ENCODE measurements at regions not wholly inside any gene's neighbourhood (a gene's known extent, or its start where the extent isn't known, plus 50 kb on each side); places are given as distances from the start of the nearest gene placed in this dataset.

DNA sequence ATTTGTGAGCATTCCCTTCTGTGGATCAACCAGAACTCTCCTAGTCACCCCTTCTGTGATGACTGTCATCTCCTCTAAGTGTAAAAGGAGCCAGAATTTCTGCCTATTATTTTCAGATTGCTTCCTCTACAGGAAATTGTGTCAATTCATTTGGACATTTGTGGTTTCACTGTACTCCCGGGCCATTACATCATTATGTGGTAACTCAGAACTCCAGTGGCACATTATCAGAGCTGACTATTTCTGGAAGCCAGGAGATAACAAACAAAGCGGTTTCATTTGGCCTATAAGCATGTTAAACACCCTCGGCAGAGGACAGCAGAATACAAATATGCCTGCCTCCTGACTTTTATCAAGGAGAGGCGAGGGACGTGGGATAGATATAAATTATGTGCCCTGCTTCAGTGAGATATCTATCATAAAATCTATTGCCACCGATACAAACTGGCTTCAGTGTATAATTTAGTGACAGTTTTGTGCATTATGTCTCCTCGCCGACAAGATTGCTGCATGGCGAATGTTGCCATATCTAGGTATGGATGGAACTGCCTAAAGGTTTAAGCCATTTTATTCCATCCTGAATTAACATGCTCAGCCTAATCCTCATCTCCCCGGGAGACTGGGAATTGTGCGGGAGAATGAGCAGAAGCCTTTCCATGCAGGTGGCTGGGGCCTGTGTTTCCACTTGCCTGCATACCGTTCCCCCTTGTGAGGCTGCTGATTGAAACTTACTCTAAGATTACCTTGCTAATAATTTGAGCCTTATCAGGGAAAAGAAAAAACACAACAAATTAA lies 193.4 kb upstream of the SEMA6D start (continued):
- TF ChIP-seq ZNF396 (CRISPR knock-in tag; IDR thresholded peaks at IDR 0.05; ENCODE audit: borderline replicate concordance) (no peak), E2F5 (CRISPR knock-in tag; IDR thresholded peaks at IDR 0.05) (no peak), ZNF138 (CRISPR knock-in tag; conservative IDR thresholded peaks at IDR 0.05) (no peak), ERG (CRISPR knock-in tag; IDR thresholded peaks at IDR 0.05) (no peak)
- TF ChIP-seq, protein P1, sequence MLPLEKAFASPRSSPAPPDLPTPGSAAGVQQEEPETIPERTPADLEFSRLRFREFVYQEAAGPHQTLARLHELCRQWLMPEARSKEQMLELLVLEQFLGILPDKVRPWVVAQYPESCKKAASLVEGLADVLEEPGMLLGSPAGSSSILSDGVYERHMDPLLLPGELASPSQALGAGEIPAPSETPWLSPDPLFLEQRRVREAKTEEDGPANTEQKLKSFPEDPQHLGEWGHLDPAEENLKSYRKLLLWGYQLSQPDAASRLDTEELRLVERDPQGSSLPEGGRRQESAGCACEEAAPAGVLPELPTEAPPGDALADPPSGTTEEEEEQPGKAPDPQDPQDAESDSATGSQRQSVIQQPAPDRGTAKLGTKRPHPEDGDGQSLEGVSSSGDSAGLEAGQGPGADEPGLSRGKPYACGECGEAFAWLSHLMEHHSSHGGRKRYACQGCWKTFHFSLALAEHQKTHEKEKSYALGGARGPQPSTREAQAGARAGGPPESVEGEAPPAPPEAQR (CRISPR knock-in tag; IDR thresholded peaks at IDR 0.05): no peak

DNA sequence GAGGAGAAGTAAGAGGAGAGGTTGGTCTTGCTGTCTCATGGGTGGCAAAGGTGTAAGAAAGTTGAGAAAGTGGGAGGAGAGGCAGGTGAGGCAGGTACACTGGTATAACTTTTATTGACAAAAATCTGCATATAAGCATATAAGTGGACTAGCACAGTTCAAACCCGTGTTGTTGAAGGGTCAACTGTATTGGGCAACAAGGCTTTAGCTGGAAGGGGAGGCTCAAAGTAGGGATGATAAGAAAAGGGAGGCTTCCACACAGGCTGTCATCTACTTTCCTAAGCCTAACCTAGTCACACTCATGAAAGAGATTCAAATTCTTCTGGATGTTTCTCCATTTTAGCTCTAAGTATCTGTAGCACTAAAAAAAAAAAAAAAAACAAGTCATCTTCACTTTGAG lies 188.1 kb upstream of the SEMA6D start:
- Mint-ChIP-seq H3K4me1 (no peaks in the 10 kb centered on the region), H3K36me3 (no peaks in the 10 kb centered on the region), H3K9me3 (no peaks in the 10 kb centered on the region), H3K27ac (no peak overlapping the region), H3K27me3 (ENCODE audit: low read depth) (no peaks in the 10 kb centered on the region), H3K4me3 (no peak overlapping the region)
- POLR2A ChIA-PET: no interaction called here
- ATAC-seq (no peak), DNase-seq (ENCODE audit: low spot score) (no peak)
- CTCF ChIA-PET: interaction anchor here (1.6 kb wide), 1 partner anchor 57 kb away, joined by 3 read pairs; no protein-coding TSS in a partner anchor
- TF ChIP-seq CREB1 (CRISPR knock-in tag; IDR thresholded peaks at IDR 0.05) (no peak), ZMAT4 (CRISPR knock-in tag; IDR thresholded peaks at IDR 0.05) (no peak), USF2 (CRISPR knock-in tag; IDR thresholded peaks at IDR 0.05) (no peak), NR2C2 (CRISPR knock-in tag; IDR thresholded peaks at IDR 0.05) (no peak)

- no peak for ATAC-seq
- no peak overlapping the region for H3K4me3 Mint-ChIP-seq
- TF ChIP-seq NFYB (CRISPR knock-in tag; conservative IDR thresholded peaks at IDR 0.05; ENCODE audit: low read depth): no peak
- no peak for TF ChIP-seq OVOL2 (CRISPR knock-in tag; IDR thresholded peaks at IDR 0.05; ENCODE audit: borderline replicate concordance)
- no peak for TF ChIP-seq NR1H2 (CRISPR knock-in tag; IDR thresholded peaks at IDR 0.05)
- CTCF ChIA-PET: no interaction called here
- no peak overlapping the region for H3K27ac Mint-ChIP-seq
- DNase-seq (ENCODE audit: low spot score): no peak
- POLR2A ChIA-PET: no interaction called here
- H3K4me1 Mint-ChIP-seq: peaks cover 5% of the 10 kb centered on the region; the same call in 1 of the 2 replicates
- H3K27me3 Mint-ChIP-seq (ENCODE audit: low read depth): no peaks in the 10 kb centered on the region
- no peaks in the 10 kb centered on the region for H3K9me3 Mint-ChIP-seq
- no peaks in the 10 kb centered on the region for H3K36me3 Mint-ChIP-seq
Observed at GRCh38 chr15:47534673-47535072, 182.6 kb upstream of the SEMA6D start.

DNA sequence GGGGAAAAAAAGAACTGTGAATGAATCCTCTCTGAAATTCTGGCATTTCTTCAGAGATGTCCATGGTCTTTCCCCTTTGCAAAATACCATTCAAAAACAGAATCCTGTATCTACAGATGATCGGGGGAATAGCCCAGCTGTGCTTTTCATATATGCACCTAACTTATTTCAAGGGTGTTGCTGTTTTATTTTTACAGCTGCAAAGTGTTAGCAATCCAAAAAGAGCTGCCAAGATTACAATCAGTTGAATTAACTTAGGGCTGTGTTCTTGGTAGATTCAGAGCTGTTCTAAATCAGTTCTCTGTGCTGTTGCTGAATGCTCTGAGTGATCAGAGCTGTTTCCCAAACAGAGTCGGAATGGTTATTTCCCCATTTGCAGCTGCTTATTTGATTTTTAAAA lies 175.7 kb upstream of the SEMA6D start:
- H3K4me3 Mint-ChIP-seq: no peak overlapping the region
- H3K27ac Mint-ChIP-seq: no peak overlapping the region
- peaks cover 11% of the 10 kb centered on the region for H3K9me3 Mint-ChIP-seq
- no peak for DNase-seq (ENCODE audit: low spot score)
- ChIA-PET CTCF (interaction anchor here (1.5 kb wide), 1 partner anchor 70 kb away, joined by 3 read pairs; no protein-coding TSS in a partner anchor), POLR2A (no interaction called here)
- H3K36me3 Mint-ChIP-seq: no peaks in the 10 kb centered on the region
- no peak for ATAC-seq
- no peaks in the 10 kb centered on the region; the same call in 1 of the 2 replicates for H3K27me3 Mint-ChIP-seq (ENCODE audit: low read depth)
- no peaks in the 10 kb centered on the region for H3K4me1 Mint-ChIP-seq
- TF ChIP-seq JAZF1 (CRISPR knock-in tag; IDR thresholded peaks at IDR 0.05): no peak
- no peak for TF ChIP-seq GABPB1 (CRISPR knock-in tag; IDR thresholded peaks at IDR 0.05)
- TF ChIP-seq, protein P2, sequence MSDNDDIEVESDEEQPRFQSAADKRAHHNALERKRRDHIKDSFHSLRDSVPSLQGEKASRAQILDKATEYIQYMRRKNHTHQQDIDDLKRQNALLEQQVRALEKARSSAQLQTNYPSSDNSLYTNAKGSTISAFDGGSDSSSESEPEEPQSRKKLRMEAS (CRISPR knock-in tag; IDR thresholded peaks at IDR 0.05): no peak
- TF ChIP-seq ZNF138 (CRISPR knock-in tag; conservative IDR thresholded peaks at IDR 0.05): no peak
- TF ChIP-seq, protein P1 (CRISPR knock-in tag; IDR thresholded peaks at IDR 0.05): no peak
- TF ChIP-seq, protein P3, sequence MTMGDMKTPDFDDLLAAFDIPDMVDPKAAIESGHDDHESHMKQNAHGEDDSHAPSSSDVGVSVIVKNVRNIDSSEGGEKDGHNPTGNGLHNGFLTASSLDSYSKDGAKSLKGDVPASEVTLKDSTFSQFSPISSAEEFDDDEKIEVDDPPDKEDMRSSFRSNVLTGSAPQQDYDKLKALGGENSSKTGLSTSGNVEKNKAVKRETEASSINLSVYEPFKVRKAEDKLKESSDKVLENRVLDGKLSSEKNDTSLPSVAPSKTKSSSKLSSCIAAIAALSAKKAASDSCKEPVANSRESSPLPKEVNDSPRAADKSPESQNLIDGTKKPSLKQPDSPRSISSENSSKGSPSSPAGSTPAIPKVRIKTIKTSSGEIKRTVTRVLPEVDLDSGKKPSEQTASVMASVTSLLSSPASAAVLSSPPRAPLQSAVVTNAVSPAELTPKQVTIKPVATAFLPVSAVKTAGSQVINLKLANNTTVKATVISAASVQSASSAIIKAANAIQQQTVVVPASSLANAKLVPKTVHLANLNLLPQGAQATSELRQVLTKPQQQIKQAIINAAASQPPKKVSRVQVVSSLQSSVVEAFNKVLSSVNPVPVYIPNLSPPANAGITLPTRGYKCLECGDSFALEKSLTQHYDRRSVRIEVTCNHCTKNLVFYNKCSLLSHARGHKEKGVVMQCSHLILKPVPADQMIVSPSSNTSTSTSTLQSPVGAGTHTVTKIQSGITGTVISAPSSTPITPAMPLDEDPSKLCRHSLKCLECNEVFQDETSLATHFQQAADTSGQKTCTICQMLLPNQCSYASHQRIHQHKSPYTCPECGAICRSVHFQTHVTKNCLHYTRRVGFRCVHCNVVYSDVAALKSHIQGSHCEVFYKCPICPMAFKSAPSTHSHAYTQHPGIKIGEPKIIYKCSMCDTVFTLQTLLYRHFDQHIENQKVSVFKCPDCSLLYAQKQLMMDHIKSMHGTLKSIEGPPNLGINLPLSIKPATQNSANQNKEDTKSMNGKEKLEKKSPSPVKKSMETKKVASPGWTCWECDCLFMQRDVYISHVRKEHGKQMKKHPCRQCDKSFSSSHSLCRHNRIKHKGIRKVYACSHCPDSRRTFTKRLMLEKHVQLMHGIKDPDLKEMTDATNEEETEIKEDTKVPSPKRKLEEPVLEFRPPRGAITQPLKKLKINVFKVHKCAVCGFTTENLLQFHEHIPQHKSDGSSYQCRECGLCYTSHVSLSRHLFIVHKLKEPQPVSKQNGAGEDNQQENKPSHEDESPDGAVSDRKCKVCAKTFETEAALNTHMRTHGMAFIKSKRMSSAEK (CRISPR knock-in tag; IDR thresholded peaks at IDR 0.05; ENCODE audit: borderline replicate concordance): no peak
- TF ChIP-seq NFYB (CRISPR knock-in tag; conservative IDR thresholded peaks at IDR 0.05; ENCODE audit: low read depth): no peak

Measured in WTC11 (cell line).